Panc1 (cell line): ENCODE measurements at regions not wholly inside any gene's neighbourhood (a gene's known extent, or its start where the extent isn't known, plus 50 kb on each side); places are given as distances from the start of the nearest gene placed in this dataset.

Experiments used
- POLR2AphosphoS5 ChIP-seq: IDR thresholded peaks from 2 replicates; pipeline ENCODE4 v1.6.1; 2012; ENCODE audit warnings: mild to moderate bottlenecking, low read depth, low read length, moderate library complexity
- TCF7L2 ChIP-seq: IDR thresholded peaks from 2 replicates; pipeline ENCODE4 v1.6.1; 2011; ENCODE audit warnings: mild to moderate bottlenecking, low read depth, low read length, inconsistent platforms
- TF ChIP-seq, protein P1 (sequence below): fragments of 450-650 bp; IDR thresholded peaks from 2 replicates; pipeline ENCODE4 v1.5.1; 2017; ENCODE audit warnings: mild to moderate bottlenecking
- TF ChIP-seq, protein P2 (sequence below), 2 experiments: IDR thresholded peaks; 2 replicates each; pipeline ENCODE4 v1.6.1; 2011 to 2012; ENCODE audit warnings: low read depth in 2 of 2, control low read depth in 1 of 2, low read length in 1 of 2, mild to moderate bottlenecking in 1 of 2, moderate library complexity in 1 of 2; ENCODE audit not compliant: insufficient read depth in 1 of 2

DNA sequence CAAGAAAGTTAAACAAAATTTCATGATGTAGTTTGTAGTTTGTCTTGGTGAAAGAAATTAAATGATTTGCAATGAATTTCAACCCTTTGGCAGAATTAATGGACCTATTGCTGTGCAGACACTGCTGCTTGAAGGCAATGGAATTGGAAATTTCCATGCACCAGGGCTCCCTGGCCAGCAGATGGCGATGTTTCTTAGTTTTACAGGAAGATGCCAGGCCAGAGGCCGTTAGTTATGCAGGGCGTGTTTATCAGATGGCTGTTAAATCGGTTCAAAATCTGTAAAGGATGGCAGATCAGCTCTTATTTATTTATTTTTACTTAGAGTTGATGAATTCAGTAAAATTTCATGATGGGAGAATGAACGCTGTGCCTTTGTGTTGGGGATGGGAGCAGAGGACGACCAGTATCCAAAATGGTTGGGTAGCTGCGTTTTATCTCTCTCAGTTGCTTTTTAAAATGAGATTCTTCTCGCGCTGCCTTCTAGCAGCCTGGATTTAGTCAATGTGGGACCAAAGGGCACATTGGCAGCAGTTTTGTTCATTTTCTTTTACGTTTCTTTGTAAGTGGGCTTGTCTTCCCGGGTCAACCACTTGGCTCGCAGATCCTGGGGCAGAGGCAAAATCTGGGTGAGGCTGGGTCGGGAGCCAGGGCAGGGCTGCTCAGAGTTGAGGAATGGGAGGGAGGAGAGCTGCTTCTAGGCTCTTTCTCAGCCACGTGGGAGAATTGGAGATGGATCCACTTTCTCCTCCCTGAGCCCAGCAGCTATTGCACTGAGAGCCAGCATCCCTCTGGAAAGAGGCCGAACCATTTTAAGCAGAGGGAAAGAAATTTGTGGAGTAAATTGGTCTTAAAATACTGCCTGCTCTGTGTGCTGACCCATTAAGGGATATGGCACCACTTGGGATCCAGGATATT, 344.0 kb downstream of the PIK3C3 start:
- TF ChIP-seq, protein P1, sequence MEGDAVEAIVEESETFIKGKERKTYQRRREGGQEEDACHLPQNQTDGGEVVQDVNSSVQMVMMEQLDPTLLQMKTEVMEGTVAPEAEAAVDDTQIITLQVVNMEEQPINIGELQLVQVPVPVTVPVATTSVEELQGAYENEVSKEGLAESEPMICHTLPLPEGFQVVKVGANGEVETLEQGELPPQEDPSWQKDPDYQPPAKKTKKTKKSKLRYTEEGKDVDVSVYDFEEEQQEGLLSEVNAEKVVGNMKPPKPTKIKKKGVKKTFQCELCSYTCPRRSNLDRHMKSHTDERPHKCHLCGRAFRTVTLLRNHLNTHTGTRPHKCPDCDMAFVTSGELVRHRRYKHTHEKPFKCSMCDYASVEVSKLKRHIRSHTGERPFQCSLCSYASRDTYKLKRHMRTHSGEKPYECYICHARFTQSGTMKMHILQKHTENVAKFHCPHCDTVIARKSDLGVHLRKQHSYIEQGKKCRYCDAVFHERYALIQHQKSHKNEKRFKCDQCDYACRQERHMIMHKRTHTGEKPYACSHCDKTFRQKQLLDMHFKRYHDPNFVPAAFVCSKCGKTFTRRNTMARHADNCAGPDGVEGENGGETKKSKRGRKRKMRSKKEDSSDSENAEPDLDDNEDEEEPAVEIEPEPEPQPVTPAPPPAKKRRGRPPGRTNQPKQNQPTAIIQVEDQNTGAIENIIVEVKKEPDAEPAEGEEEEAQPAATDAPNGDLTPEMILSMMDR: peak; percentile 73
- no peak for TF ChIP-seq TCF7L2
- TF ChIP-seq, protein P2, sequence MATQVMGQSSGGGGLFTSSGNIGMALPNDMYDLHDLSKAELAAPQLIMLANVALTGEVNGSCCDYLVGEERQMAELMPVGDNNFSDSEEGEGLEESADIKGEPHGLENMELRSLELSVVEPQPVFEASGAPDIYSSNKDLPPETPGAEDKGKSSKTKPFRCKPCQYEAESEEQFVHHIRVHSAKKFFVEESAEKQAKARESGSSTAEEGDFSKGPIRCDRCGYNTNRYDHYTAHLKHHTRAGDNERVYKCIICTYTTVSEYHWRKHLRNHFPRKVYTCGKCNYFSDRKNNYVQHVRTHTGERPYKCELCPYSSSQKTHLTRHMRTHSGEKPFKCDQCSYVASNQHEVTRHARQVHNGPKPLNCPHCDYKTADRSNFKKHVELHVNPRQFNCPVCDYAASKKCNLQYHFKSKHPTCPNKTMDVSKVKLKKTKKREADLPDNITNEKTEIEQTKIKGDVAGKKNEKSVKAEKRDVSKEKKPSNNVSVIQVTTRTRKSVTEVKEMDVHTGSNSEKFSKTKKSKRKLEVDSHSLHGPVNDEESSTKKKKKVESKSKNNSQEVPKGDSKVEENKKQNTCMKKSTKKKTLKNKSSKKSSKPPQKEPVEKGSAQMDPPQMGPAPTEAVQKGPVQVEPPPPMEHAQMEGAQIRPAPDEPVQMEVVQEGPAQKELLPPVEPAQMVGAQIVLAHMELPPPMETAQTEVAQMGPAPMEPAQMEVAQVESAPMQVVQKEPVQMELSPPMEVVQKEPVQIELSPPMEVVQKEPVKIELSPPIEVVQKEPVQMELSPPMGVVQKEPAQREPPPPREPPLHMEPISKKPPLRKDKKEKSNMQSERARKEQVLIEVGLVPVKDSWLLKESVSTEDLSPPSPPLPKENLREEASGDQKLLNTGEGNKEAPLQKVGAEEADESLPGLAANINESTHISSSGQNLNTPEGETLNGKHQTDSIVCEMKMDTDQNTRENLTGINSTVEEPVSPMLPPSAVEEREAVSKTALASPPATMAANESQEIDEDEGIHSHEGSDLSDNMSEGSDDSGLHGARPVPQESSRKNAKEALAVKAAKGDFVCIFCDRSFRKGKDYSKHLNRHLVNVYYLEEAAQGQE (IDR thresholded peaks at IDR 0.05; ENCODE audit: insufficient read depth in 1 of 2, low read depth in 2 of 2, low read length in 1 of 2): no peak
- no peak for TF ChIP-seq POLR2AphosphoS5
